ENCODE measurements at regions not wholly inside any gene's neighbourhood (a gene's known extent, or its start where the extent isn't known, plus 50 kb on each side); places are given as distances from the start of the nearest gene placed in this dataset.

DNA sequence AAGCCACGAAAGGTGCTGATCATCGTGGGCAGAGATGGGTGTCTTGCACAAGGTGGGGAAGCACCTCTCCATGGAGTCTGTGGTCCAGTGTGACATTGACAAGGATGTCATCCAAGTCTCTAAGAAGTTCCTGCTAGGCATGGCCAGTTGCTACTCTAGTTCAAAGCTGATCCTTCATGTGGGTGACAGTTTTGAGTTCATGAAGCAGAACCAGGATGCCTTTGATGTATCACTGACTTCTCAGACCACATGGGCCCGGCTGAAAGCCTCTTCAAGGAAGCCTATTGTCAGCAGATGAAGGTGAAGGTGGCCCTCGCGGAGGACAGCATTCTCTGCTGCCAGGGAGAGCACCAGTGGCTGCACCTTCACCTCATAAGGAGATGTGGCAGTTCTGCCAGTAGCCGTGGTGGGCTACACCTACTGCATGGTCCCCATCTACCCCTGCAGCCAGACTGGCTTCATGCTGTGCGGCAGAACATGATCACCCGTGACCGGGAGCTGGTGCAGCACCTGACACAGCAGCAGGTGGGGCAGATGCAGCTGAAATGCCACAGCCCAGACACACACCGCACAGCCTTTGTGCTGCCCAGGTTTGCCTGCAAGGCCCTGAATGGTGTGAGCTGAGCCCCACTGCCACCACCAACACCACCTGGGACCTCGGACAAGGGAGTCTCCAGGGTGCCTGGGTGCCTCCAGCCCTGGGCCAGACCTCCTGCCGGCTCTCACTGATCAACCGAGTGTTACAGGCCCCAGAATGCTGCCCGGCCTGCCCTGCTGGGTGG lies 75.0 kb upstream of the SULF2 start:
- no peaks in the 10 kb centered on the region for H4K20me1 ChIP-seq (ENCODE audit: insufficient read depth, low read length, poor library complexity, severe bottlenecking)
- no peak overlapping the region for H2AFZ ChIP-seq (ENCODE audit: low read length)
- H3K4me2 ChIP-seq (ENCODE audit: low read depth, low read length, poor library complexity, severe bottlenecking): no peak overlapping the region
- no peaks in the 10 kb centered on the region for H3K9me2 ChIP-seq (replicated peaks; ENCODE audit: low read depth, low read length)
- H3K9me3 ChIP-seq (ENCODE audit: insufficient read depth, low read depth, low read length): no peaks in the 10 kb centered on the region
- no peaks in the 10 kb centered on the region for H3K36me3 ChIP-seq (ENCODE audit: insufficient read depth, low read length)
- H3K9ac ChIP-seq (ENCODE audit: low read depth, low read length, poor library complexity, severe bottlenecking): no peak overlapping the region
- H3K79me2 ChIP-seq (ENCODE audit: insufficient read depth, low read length): no peaks in the 10 kb centered on the region
- H3K4me3 ChIP-seq (ENCODE audit: low read length, poor library complexity, severe bottlenecking): no peak overlapping the region
- H3F3A ChIP-seq (ENCODE audit: low read depth): no peaks in the 10 kb centered on the region
- H3K4me1 ChIP-seq (ENCODE audit: insufficient read depth, low read length, poor library complexity, severe bottlenecking): no peaks in the 10 kb centered on the region
- no peak for TF ChIP-seq EZH2phosphoT487 (IDR thresholded peaks at IDR 0.05; ENCODE audit: borderline replicate concordance)
- TF ChIP-seq, protein P1, sequence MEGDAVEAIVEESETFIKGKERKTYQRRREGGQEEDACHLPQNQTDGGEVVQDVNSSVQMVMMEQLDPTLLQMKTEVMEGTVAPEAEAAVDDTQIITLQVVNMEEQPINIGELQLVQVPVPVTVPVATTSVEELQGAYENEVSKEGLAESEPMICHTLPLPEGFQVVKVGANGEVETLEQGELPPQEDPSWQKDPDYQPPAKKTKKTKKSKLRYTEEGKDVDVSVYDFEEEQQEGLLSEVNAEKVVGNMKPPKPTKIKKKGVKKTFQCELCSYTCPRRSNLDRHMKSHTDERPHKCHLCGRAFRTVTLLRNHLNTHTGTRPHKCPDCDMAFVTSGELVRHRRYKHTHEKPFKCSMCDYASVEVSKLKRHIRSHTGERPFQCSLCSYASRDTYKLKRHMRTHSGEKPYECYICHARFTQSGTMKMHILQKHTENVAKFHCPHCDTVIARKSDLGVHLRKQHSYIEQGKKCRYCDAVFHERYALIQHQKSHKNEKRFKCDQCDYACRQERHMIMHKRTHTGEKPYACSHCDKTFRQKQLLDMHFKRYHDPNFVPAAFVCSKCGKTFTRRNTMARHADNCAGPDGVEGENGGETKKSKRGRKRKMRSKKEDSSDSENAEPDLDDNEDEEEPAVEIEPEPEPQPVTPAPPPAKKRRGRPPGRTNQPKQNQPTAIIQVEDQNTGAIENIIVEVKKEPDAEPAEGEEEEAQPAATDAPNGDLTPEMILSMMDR (conservative IDR thresholded peaks at IDR 0.05; ENCODE audit: low read length): no peak
- no peaks in the 10 kb centered on the region for H3K27me3 ChIP-seq (ENCODE audit: insufficient read depth, low read length, poor library complexity, severe bottlenecking)

DNA sequence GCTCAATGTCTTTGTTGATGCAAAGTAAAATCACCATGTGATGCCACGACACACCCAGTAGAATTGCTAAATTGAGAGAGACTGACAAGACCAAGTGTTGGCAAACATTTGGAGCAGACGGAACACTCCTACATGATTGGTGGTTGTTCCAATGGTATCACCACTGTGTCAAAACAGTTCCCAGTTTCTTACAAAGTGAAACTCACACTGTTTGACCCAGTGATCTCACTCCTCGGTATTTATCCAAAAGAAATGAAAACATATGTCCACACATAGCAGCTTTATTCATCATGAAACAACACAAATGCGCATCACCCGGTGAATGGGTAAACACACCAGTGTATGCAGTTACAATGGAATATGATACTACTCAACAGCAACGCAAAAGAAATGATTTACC lies 74.0 kb upstream of the SULF2 start:
- Histone ChIP-seq H3K4me3 (ENCODE audit: low read length, poor library complexity, severe bottlenecking) (no peak overlapping the region), H3K9ac (ENCODE audit: low read depth, low read length, poor library complexity, severe bottlenecking) (no peak overlapping the region), H3K36me3 (ENCODE audit: insufficient read depth, low read length) (no peaks in the 10 kb centered on the region), H3F3A (ENCODE audit: low read depth) (no peaks in the 10 kb centered on the region), H3K4me1 (ENCODE audit: insufficient read depth, low read length, poor library complexity, severe bottlenecking) (no peaks in the 10 kb centered on the region), H4K20me1 (ENCODE audit: insufficient read depth, low read length, poor library complexity, severe bottlenecking) (no peaks in the 10 kb centered on the region), H3K9me3 (ENCODE audit: insufficient read depth, low read depth, low read length) (no peaks in the 10 kb centered on the region), H3K27me3 (ENCODE audit: insufficient read depth, low read length, poor library complexity, severe bottlenecking) (no peaks in the 10 kb centered on the region), H2AFZ (ENCODE audit: low read length) (no peak overlapping the region), H3K79me2 (ENCODE audit: insufficient read depth, low read length) (no peaks in the 10 kb centered on the region), H3K9me2 (replicated peaks; ENCODE audit: low read depth, low read length) (no peaks in the 10 kb centered on the region), H3K4me2 (ENCODE audit: low read depth, low read length, poor library complexity, severe bottlenecking) (no peak overlapping the region)
- TF ChIP-seq, protein P1 (conservative IDR thresholded peaks at IDR 0.05; ENCODE audit: low read length): no peak
- no peak for TF ChIP-seq EZH2phosphoT487 (IDR thresholded peaks at IDR 0.05; ENCODE audit: borderline replicate concordance)

DNA sequence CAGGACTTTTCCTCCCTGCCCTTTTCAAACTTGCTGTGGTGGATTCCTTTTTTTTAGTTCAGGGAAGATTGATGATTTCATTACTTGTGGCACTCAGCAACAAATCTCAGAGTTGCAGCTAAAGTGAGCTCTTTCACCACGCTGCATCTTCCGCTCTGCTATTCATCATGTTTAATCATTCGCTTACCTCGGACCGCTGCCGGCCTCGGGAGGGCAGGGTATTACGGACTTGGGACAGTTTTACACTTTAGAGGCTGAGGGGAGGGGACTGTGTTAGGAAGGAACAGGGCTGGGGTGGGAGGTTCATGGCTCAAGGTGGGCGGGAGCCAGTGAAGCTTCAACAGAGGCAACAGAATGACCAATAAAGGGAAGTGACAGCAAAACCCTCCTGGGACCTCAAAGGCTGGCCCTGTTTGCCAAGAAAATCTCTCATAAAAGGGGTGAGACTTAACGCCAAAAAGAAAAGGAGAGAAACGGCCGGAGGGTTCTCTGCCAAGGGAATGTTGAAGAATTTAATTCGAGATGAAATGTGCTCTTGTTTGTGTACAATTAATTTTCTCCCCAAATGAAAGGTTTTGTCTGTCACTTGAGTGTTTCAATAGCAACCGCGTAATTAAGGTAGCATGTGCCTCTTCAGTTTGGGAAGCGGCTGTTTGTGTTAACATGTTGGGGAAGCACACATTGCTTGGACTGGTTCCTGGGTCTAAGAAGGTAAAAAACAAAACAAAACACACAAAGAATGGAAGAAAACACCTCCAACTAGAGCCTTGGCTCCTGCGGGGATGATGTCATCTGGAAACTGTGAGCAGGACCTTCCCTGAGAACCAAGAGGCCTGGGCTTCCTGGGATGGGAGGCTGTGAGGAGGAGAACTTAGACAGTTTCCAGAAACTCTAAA lies 72.5 kb upstream of the SULF2 start:
- Histone ChIP-seq H4K20me1 (ENCODE audit: insufficient read depth, low read length, poor library complexity, severe bottlenecking) (no peaks in the 10 kb centered on the region), H3K9me3 (ENCODE audit: insufficient read depth, low read depth, low read length) (no peaks in the 10 kb centered on the region), H3K27me3 (ENCODE audit: insufficient read depth, low read length, poor library complexity, severe bottlenecking) (no peaks in the 10 kb centered on the region), H3K79me2 (ENCODE audit: insufficient read depth, low read length) (no peaks in the 10 kb centered on the region), H3K9ac (ENCODE audit: low read depth, low read length, poor library complexity, severe bottlenecking) (no peak overlapping the region), H3K9me2 (replicated peaks; ENCODE audit: low read depth, low read length) (no peaks in the 10 kb centered on the region), H3K4me1 (ENCODE audit: insufficient read depth, low read length, poor library complexity, severe bottlenecking) (no peaks in the 10 kb centered on the region), H3F3A (ENCODE audit: low read depth) (no peaks in the 10 kb centered on the region), H2AFZ (ENCODE audit: low read length) (no peak overlapping the region), H3K36me3 (ENCODE audit: insufficient read depth, low read length) (no peaks in the 10 kb centered on the region), H3K4me3 (ENCODE audit: low read length, poor library complexity, severe bottlenecking) (no peak overlapping the region), H3K4me2 (ENCODE audit: low read depth, low read length, poor library complexity, severe bottlenecking) (no peak overlapping the region)
- TF ChIP-seq, protein P1 (conservative IDR thresholded peaks at IDR 0.05; ENCODE audit: low read length): no peak
- TF ChIP-seq EZH2phosphoT487 (IDR thresholded peaks at IDR 0.05; ENCODE audit: borderline replicate concordance): no peak
